DND-41 (cell line): ENCODE measurements at regions not wholly inside any gene's neighbourhood (a gene's known extent, or its start where the extent isn't known, plus 50 kb on each side); places are given as distances from the start of the nearest gene placed in this dataset.

Experiments used
- CTCF ChIP-seq: IDR thresholded peaks from 2 replicates; pipeline ENCODE4 v1.5.1; 2012; ENCODE audit warnings: borderline replicate concordance, low read length, moderate library complexity, mild to moderate bottlenecking; ENCODE audit not compliant: poor library complexity, severe bottlenecking; ENCODE audit errors: extremely low read depth
- EZH2 ChIP-seq: IDR thresholded peaks from 3 replicates; pipeline ENCODE4 v1.6.1; 2012; ENCODE audit warnings: borderline replicate concordance, low read depth, mild to moderate bottlenecking, moderate library complexity, low read length, inconsistent platforms; ENCODE audit not compliant: severe bottlenecking

GRCh38 chr10:131014271-131014670, 297.2 kb downstream of the TCERG1L start:
- no peak for TF ChIP-seq EZH2
- no peak for TF ChIP-seq CTCF
